HT-29 (cell line): ENCODE measurements at regions not wholly inside any gene's neighbourhood (a gene's known extent, or its start where the extent isn't known, plus 50 kb on each side); places are given as distances from the start of the nearest gene placed in this dataset.
"Not testable (repeated sequence)": the region's sequence is repeated elsewhere in the genome, so short reads cannot be mapped to it uniquely, and the experiment has no call there.

Experiments
- DNase-seq: peaks from one replicate; pipeline ENCODE4 v3.0.0-alpha.2; 2015; ENCODE audit warnings: low spot score

DNA sequence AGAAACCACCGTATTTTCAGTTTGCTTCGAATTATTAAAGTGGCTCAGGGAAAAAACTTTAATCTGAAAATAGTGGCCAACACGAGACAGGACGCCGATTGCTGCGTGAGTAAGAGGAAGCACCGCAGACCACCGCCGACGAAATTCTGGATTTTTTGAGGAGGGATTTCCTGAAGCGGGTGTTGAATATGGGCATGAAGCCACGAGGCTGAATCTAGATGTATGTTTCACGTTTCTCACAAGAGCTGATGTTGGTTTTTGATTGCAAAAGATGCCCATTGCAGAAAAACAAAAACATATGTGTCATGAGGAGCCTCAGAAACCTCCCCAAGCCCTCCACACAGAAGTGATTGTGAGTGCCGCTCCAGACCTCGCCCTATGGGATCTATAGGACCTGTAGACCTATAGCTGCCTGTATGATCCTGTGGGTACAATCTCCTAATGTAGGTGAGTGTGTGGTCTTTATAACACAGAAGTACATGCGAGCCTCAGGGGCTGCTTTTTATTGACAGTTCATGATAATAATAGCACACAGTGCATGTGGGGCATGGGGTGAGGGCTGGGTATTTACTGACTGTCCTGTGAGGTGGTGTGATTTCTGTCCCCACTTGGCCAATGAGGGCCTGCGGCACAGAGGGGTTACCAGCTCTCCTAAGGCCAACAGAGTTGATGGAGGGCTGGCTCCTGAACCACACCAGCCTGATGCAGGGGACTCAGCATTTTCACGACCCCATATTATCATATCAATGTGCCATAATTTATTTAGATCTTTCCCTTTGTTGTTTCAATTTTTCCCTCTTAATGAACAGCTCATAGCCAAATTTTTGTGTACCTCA lies 243.9 kb downstream of the DLL1 start:
- no peak for DNase-seq

DNA sequence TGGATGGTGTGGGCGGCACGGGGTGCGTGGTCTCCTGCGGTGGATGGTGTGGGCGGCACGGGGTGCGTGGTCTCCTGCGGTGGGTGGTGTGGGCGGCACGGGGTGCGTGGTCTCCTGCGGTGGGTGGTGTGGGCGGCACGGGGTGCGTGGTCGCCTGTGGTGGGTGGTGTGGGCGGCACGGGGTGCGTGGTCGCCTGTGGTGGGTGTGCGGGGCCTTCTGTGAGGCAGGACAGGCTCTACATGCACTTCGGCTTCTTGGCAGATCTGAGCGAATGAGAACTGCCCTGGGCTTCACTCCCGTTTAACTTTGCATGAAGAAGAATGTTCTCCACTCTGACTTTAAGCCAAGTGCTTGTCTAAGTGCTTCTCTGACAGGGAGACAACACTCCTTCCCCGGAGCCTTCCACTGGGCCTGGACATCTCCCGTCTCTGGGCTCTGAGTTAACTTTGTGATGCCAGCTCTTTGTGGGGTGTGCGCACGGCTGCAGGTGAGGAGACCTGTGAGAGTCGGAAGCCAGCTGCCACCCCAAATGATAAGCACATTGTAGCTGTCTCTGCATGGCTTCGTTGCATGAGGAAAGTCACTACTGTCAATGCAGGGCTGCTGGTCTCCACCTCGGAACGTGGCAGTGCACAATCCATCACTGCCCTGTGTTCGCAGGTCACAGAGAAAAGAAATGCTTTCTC lies 244.8 kb downstream of the DLL1 start:
- DNase-seq = no peak

DNA sequence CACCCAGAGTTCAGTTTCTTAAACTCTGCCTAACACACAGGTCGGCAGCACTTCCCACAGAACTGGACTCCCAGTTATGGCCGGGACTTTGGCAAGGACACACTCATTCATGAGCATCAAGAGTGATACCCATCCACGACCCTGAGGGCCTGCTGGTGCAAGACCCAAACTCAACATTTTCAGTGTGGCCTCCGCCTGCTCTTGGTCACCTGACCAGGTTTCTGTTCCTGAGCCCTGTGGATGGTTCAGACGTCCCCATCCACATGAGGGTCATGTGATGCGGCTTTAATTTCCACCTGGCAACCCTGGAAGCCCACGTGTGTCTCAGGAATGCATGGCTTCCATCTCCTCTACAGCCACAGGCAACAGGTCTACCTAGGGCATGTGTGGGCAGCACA lies 245.3 kb downstream of the DLL1 start:
- no peak for DNase-seq

DNA sequence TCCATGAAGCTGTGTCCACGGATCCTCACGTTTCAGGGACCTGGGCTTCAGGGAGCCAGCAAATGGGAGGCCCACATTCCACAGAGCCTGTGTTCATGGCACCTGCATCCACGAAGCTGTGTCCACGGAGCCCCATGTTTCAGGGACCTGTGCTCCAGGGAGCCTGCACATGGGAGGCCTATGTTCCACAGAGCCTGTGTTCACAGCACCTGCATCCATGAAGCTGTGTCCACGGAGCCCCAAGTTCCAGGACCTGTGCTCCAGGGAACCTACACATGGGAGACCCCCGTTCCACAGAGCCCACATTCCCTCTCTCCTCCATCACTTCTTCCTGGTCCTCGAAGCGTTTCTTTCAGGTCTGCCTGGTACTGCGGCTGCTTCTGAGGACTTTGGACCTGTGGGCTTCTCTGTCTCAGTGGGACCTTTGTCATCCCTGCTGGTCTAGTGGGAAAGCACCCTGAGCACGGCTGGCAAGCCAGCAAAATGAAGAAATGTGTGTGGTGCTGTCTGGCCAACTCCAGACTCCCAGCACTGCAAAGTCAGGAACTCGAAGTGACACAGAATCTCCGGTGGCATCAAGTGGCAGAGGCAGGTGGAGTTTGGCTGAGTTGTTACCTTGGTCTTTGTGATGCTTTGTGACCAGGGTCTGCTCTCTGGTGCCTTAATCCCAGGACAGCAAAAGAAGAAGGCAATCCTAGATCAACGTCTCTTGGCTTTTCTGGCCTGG lies 245.9 kb downstream of the DLL1 start:
- DNase-seq = no peak

DNA sequence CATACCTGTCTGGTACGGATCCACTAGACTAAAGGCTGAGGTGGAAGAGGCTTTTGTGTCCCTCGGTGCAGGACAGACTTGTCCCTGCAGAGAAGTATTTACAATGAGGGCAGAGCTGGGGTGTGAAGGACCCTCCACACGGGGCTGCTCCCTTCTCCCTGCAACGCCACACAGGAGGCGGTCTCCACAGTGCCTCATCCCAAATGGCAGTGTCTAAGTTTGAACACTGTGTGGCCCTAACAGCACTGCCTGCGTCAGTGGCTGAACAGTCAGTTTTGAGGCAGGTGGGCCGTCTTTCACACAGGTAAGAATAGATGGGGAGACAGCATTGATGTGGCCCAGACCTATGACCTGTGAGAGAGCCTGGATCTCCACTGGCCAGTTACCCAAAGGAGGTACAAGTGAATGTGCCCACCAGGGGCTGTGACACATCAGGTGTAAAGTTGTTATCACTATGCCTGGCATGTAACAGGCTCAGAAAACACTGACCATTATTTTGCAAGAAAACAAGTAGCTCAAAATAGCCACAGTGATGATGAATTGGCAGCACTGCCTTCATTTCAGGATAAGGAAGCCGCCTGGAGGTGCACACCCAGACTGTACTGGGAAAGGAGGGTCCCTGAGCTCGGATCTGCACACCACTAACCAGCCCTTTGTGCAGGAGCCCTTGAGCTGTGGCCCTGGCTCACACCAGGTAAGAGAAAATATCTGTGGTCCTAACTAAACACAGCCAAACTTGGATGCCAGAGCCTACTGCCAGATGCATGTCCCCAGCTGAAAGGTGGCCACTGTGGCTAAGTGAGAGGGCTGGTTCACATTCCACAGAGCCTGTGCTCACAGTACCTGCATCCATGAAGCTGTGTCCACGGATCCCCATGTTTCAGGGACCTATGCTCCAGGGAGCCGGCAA lies 246.7 kb downstream of the DLL1 start:
- DNase-seq = no peak

DNA sequence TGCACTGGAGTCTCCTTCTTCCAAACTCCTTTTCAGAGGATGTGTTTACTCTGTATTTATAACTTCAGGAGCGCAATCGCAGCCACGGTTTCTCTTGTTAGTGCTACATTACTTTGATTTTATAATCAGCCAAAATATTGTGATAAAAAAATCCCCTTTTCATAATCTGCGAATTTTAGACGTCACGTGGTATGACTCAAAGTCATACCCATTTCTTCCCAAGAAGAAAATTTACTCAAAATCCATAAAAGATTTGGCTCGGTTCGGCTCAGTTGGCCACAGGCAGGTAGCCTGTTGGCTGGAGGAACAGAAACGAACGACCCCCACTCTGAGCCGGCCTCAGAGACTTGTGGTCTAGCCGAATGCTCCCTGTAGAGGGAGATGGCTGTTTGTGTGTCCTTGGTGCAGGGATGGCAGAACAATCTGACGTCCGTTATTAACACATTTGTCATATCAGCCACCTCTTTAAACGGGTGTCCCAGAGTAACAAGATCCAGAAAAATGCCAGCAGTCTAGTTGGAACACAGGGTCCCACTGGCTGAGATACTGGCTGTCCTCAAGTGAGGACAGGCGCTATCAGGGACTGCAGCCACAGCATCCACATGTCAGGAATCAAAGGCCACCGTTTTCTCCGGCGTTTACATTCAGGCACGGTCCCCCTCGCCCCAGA lies 247.6 kb downstream of the DLL1 start:
- DNase-seq = no peak

DNA sequence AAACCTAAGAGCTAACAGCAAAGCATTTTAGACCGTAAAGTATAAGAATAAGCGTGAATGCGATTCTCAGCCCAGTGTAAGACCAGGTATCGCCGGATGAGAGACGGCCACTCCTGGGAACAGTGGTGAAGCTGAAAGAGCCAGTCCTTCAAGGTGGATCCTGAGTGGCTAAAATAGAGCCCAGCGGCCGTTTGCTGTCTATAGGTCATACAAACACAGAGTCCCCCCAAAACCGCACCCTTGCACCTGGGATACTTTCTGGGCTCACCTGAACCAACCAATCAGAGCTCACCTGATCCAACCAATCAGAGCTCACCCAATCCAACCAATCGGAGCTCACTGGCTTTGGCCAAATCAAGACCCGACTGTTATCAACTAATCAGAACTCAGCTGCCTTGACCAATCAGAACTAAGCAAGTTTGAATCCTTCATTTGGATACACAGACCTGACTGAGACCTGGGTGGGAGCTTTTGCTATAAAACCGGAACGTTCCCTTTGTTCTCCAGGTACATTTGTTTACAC lies 248.2 kb downstream of the DLL1 start:
- DNase-seq = no peak

DNA sequence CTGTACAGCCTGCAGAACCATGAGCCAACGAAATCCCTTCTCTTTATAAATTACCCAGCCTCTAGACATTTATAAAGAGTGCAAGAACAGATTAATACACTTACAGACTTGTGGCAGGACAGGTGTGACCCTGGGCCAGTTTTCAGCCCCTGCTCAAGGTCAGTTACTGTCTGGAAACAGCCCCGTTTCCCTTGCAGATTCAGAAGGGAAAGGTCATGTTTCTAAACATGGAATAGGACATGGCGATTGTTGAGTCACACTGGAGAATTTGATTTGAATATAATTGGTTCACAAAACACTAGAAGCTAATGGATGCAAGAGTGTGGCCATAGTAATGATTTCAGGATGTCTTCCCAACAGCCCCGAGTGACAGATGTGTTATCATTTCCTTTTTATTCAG lies 248.8 kb downstream of the DLL1 start:
- DNase-seq = no peak

DNA sequence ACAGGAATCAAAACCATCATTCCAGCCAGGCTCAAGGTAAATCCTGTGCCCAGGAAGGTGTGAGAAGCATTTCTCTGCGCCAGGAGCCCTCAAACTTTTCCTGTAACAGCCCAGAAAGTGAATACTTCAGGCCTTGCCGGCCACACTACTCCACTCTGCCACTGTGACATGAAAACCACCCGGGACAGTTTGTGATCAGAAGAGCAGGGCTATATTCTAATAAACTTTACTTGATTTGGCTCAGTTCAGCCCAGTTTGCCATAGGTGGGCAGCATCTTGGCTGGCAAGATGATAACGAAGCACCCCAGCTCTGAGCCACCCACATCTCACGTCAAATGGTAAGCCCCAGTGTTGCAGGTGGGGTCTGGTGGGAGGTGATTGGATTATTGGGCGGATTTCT lies 249.4 kb downstream of the DLL1 start:
- DNase-seq = no peak

DNA sequence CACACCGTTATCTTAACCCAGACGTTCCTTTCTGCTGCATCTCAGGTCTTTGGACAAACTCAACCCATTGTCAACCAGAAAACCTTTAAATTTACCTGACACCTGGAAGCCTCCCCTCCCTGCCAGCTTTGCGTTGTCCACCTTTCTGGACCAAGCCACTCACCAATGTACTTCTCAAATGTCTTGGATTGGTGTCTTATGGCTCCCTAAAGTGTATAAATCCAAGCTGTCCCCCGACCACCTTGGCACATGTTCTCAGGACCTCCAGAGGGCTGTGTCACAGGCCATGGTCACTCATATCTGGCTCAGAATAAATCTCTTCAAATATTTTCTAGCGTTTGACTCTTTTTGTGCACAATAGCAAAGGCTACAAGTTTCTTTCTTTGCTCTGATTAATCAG lies 250.0 kb downstream of the DLL1 start:
- DNase-seq = no peak

DNA sequence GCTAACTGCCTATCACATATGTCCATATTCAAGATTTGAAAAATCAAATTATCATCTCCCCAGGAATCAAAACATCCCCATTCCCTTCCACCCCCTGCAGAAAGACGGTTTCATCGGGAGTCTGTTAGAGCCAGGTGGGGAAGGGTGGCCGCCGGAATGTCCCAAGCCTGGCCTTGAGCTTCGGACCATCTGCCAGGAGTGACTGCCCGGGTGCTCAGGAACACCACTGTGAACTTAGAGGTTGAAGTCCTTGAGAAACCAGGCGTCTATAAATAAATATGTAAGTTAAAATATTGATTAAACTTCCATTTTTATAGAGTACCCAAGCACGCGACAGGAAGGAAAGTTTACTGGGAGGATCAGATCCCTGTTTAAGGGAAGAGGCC lies 250.8 kb downstream of the DLL1 start:
- no peak for DNase-seq

DNA sequence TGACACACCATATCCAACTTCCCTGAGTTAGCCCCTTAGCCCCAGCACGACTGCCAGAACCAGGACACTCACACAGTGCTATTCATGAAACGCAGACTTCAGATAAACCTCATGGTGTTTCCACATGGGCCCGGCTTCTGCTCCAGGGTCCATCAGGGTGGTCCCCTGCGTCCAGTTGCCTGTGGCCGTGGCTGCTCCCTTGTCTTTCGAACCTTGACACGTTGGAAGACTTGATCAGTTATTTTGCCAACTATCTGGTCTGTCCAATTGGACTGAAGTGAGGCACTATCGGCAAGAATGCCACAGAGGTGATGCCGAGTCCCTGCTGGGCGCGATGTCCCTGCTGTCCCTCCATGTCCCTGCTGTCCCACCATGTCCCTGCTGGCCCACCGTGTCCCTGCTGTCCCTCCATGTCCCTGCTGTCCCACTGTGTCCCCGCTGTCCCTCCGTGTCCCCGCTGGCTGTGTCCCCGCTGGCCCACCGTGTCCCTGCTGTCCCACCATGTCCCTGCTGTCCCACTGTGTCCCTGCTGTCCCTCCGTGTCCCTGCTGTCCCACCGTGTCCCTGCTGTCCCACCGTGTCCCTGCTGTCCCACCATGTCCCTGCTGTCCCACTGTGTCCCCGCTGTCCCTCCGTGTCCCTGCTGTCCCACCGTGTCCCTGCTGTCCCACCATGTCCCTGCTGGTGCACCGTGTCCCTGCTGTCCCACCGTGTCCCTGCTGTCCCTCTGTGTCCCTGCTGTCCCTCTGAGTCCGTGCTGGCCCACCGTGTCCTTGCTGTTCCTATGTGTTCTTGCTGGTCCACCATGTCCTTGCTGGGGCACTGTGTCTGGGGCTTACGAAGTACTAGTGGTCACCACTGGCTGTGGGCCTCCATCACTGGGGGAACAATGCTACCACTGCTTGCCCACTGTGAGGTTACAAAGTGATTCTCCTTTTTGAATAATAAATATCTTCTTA lies 251.4 kb downstream of the DLL1 start:
- no peak for DNase-seq

DNA sequence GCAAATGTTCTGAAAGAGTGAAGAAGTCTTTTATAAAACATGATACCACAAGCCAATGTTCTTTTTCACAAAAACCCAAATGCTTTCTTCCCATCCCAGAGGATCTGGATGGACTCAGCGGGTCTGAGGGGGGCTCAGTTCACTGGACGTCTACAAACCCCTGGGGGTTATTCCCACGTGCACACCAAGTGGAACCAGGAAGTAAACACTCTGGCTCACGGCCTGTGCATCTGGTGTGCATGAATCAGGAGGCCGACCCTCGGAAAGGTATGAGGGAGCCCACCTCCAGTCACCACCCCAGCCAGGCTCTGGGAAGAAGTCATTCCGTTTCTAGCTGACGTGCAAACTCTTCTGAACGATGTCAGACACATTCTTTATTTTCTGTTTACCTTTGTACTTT lies 252.2 kb downstream of the DLL1 start:
- DNase-seq = no peak

DNA sequence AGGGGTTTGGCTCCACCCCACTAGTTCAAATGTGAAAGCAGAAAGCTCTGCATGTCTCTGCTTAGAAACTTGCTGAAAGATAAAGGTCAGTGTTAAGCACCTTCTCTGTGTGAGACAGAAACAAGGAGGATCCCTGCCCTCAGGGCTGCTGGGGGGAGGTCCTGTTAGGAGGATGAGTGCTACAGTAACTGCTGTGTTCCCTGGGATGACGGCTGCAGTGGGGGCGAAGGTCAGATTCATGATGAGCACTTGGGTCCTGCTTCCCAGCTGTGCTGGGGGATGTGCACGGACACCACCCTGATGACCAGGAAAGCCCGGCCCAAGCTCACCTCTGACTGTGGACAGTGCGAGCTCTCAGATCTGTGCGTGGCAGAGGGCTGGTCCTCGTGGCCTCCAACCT lies 252.6 kb downstream of the DLL1 start:
- DNase-seq = no peak

DNA sequence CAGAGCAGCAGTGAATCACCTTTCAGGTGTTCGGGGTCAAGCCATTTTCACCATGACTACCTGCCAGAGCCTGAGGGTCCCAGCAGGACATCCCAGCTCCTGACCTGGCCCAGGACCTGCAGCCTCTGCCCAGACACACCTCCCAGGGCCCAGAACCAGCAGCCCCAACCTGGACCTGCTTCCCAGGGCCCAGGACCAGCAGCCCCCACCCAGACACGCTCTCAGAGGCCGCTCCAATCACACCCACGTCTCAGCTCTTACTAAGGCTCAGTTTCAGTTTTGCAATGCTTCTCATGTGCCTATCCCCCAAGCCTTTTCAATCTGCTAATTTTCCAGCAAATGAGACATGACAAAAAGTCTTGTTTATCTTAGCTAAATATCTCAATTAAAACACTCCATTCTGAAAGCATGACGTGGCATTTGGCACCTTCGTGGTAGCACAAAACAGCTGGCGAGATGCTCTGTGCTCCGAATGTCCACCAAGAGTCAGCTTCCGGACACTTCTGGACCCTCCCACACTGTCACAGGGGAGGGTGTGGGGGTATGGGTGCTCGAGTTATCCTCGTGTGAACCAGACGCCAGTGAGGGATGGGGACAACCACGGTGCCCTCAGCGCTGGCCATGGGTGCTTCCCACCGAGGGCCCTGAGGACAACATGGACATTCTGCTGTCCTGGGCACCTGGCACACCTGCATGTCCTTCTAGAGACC lies 253.2 kb downstream of the DLL1 start:
- no peak for DNase-seq

DNA sequence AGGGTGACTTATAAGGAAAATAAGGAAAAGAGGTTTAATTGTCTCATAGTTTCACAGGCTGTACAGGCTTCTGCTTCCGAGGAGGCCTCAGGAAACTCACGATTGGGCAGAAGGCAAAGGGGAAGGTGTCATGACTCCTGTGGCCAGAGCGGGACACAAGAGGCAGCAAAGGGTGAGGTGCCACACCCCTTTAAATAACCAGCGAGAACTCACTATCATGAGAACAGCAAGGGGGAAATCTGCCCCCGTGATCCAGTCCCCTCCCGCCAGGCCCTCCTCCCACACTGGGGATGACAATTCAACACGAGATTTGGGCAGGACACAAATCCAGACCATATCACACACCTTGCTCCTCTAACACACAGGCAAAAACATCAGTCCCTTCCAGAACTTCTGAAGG lies 254.0 kb downstream of the DLL1 start:
- DNase-seq = no peak

DNA sequence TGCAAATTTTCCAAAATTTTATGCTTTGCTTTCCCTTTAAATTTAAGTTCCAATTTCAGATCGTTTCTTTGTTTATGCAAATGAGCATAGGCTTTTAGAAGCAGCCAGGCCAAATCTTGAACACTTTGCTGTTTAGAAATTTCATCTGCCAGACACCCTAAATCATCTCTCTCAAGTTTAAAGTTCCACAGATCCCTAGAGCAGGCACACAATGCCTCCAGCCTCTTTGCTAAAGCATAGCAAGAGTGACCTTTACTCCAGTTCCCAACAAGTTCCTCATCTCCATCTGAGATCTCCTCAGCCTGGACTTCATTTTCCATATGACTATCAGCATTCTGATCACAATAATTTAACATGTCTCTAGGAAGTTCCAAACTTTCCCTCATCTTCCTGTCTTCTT lies 254.5 kb downstream of the DLL1 start:
- not testable (repeated sequence) for DNase-seq

DNA sequence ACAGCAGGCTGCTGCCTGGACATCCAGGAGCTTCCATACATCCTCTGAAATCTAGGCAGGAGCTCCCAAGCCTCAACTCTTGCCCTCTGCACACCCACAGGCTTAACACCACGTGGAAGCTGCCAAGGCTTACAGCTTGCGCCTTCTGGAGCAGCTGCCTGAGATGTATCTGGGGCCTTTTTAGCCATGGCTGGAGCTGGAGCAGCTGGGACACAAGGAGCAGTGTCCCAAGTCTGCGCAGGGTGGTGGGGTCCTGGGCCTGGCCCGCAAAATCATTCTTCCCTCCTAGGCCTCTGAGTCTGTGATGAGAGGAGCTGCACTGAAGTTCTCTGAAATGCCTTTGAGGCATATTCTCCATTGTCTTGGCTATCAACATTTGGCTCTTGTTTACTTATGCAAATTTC lies 255.0 kb downstream of the DLL1 start:
- DNase-seq = no peak

DNA sequence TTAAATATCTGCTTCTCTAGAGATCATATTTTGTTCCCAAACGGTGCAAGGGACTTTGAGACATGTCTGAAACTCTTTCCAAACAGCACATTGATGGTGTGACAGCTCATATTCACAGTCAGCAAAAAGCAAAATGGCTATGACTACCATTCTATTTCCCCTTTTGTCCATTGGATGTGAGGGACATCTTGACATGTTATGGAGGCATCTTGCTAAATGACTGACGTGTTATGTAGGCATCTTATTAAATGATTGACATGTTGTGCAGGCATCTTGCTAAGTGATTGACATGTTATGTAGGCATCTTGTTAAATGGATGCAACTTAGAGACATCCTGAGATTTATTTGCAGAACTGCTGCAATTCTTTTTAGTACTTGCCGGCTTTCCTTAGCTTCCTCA lies 255.8 kb downstream of the DLL1 start:
- no peak for DNase-seq
